ENCODE measurements at regions not wholly inside any gene's neighbourhood (a gene's known extent, or its start where the extent isn't known, plus 50 kb on each side); places are given as distances from the start of the nearest gene placed in this dataset.

DNA sequence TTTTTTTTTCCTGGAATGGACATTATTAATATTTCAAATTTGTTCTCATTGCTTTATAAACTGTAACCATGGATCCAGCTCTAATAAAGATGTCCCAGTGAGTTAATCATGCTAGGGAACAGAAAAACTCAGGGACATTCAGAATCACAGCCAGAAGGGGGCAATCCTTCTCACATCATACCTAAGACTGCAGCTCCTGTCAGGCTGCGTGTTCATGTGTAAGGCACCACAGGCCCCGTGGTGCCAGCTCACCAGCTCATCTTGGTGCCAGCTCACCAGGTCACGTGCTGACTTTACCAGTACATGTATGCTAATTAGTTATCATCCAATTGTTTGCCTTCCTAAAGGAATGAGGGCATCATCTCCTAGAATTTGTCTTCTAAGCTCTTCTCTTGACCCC, 84.7 kb upstream of the NEDD4L start:
- no peak overlapping the region for H3K4me2 ChIP-seq (ENCODE audit: insufficient read depth, low read length)
- TF ChIP-seq POLR2AphosphoS5 (IDR thresholded peaks at IDR 0.05; ENCODE audit: insufficient read depth, low read depth, low read length): no peak
- TF ChIP-seq, protein P1, sequence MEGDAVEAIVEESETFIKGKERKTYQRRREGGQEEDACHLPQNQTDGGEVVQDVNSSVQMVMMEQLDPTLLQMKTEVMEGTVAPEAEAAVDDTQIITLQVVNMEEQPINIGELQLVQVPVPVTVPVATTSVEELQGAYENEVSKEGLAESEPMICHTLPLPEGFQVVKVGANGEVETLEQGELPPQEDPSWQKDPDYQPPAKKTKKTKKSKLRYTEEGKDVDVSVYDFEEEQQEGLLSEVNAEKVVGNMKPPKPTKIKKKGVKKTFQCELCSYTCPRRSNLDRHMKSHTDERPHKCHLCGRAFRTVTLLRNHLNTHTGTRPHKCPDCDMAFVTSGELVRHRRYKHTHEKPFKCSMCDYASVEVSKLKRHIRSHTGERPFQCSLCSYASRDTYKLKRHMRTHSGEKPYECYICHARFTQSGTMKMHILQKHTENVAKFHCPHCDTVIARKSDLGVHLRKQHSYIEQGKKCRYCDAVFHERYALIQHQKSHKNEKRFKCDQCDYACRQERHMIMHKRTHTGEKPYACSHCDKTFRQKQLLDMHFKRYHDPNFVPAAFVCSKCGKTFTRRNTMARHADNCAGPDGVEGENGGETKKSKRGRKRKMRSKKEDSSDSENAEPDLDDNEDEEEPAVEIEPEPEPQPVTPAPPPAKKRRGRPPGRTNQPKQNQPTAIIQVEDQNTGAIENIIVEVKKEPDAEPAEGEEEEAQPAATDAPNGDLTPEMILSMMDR (IDR thresholded peaks at IDR 0.05; ENCODE audit: extremely low read depth in 1 of 2, insufficient read depth in 1 of 2, low read depth in 1 of 2, low read length in 2 of 2): peak; percentile 22 to 44
- TF ChIP-seq GATA2 (IDR thresholded peaks at IDR 0.05; ENCODE audit: insufficient read depth, insufficient read length, low read depth, low read length): no peak
- H2AFZ ChIP-seq (ENCODE audit: low read depth, low read length): no peak overlapping the region
- H3K9me3 ChIP-seq (replicated peaks; ENCODE audit: control insufficient read depth, insufficient read depth, low read length): no peaks in the 10 kb centered on the region
- H3K27me3 ChIP-seq (ENCODE audit: control insufficient read depth in 2 of 2, insufficient read depth in 2 of 2, low read length in 2 of 2): peaks cover 4 to 14% of the 10 kb centered on the region in 2 experiments
- intact Hi-C loops (cut with micrococcal nuclease): loop anchor here (1.0 to 10.0 kb wide), 3 partner anchors 163 to 534 kb away; no protein-coding TSS in a partner anchor
- no peak overlapping the region for H3K27ac ChIP-seq (ENCODE audit: insufficient read depth, low read depth, low read length)
- no peak overlapping the region for H3K4me3 ChIP-seq (replicated peaks in 1 of 3; ENCODE audit: insufficient read depth in 1 of 3, low read depth in 1 of 3, low read length in 3 of 3)
- H3K4me1 ChIP-seq (ENCODE audit: control insufficient read depth, extremely low read depth, insufficient read depth, low read length): peaks cover 3% of the 10 kb centered on the region
- no peaks in the 10 kb centered on the region for H3K9me1 ChIP-seq (replicated peaks; ENCODE audit: control insufficient read depth, extremely low read depth, insufficient read depth, low read length)
- dilution Hi-C loops (cut with MboI; ENCODE audit: extremely low pct_ligation_motif_present, low sequenced_read_pairs): no loop called here
- peak; percentile 59 for DNase-seq (ENCODE audit: low read depth, low spot score)
- H3K36me3 ChIP-seq (ENCODE audit: control insufficient read depth in 2 of 2, extremely low read depth in 1 of 2, insufficient read depth in 2 of 2, low read length in 2 of 2): no peaks in the 10 kb centered on the region
- no peak overlapping the region for H3K9ac ChIP-seq (replicated peaks; ENCODE audit: extremely low read depth, insufficient read depth, low read length)
- CTCF ChIA-PET: interaction anchor here (0.7 to 2.4 kb wide), 27 partner anchors 8 to 805 kb away, joined by 3 to 70 read pairs (median 4); partner anchors contain the start of gene NEDD4L
- H4K20me1 ChIP-seq (replicated peaks; ENCODE audit: control insufficient read depth, extremely low read depth, insufficient read depth, low read length): no peaks in the 10 kb centered on the region
- POLR2A ChIA-PET: interaction anchor here (0.6 kb wide), 1 partner anchor 291 kb away, joined by 5 read pairs; no protein-coding TSS in a partner anchor
- FAIRE-seq: peak; percentile 40
- no peaks in the 10 kb centered on the region for H3K79me2 ChIP-seq (ENCODE audit: control insufficient read depth, insufficient read depth, low read length)
- no TSS peak for BruUV-seq (replicated peaks)

DNA sequence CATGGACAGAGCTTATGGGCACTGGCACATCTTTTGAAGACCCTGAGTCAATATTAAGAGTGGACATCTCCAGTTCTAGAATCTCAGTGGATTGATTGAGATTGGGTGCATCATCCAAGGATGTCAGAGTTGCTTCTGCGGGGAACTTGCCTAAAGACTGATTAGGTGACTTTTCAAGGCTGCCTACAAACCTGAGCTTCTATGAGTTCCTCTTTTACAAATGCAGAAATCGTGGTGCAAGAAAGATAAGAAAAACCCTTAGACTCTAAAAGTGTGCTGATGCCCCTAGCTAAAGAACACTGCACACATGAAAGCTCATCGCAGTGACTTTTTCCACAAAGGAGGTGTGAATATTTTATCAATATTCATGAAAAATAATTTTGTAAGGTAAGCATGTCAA, 86.8 kb upstream of the NEDD4L start:
- H2AFZ ChIP-seq (ENCODE audit: low read depth, low read length): no peak overlapping the region
- H3K27ac ChIP-seq (ENCODE audit: insufficient read depth, low read depth, low read length): no peak overlapping the region
- H3K27me3 ChIP-seq (ENCODE audit: control insufficient read depth in 2 of 2, insufficient read depth in 2 of 2, low read length in 2 of 2): peaks cover 5 to 15% of the 10 kb centered on the region in 2 experiments
- CTCF ChIA-PET: no interaction called here
- no peaks in the 10 kb centered on the region for H3K9me1 ChIP-seq (replicated peaks; ENCODE audit: control insufficient read depth, extremely low read depth, insufficient read depth, low read length)
- POLR2A ChIA-PET: no interaction called here
- dilution Hi-C loops (cut with MboI; ENCODE audit: extremely low pct_ligation_motif_present, low sequenced_read_pairs) (no loop called here), intact Hi-C loops (cut with micrococcal nuclease) (loop anchor here (10.0 kb wide), 1 partner anchor 368 kb away; no protein-coding TSS in a partner anchor)
- no peaks in the 10 kb centered on the region for H3K36me3 ChIP-seq (ENCODE audit: control insufficient read depth in 2 of 2, extremely low read depth in 1 of 2, insufficient read depth in 2 of 2, low read length in 2 of 2)
- DNase-seq (ENCODE audit: low read depth, low spot score): no peak
- no peak overlapping the region for H3K9ac ChIP-seq (replicated peaks; ENCODE audit: extremely low read depth, insufficient read depth, low read length)
- H3K4me2 ChIP-seq (ENCODE audit: insufficient read depth, low read length): no peak overlapping the region
- H3K4me3 ChIP-seq (replicated peaks in 1 of 3; ENCODE audit: insufficient read depth in 1 of 3, low read depth in 1 of 3, low read length in 3 of 3): no peak overlapping the region
- no peaks in the 10 kb centered on the region for H3K4me1 ChIP-seq (ENCODE audit: control insufficient read depth, extremely low read depth, insufficient read depth, low read length)
- H3K9me3 ChIP-seq (replicated peaks; ENCODE audit: control insufficient read depth, insufficient read depth, low read length): no peaks in the 10 kb centered on the region
- no peak for FAIRE-seq
- TF ChIP-seq JUN (IDR thresholded peaks at IDR 0.05; ENCODE audit: borderline replicate concordance, insufficient read depth, insufficient read length, low read depth) (no peak), FOS (IDR thresholded peaks at IDR 0.05; ENCODE audit: borderline replicate concordance, insufficient read depth, low read length) (no peak), EZH2 (IDR thresholded peaks at IDR 0.05; ENCODE audit: borderline replicate concordance, low read depth, low read length, severe bottlenecking) (no peak), POLR2AphosphoS5 (IDR thresholded peaks at IDR 0.05; ENCODE audit: insufficient read depth, low read depth, low read length) (no peak), MAX (IDR thresholded peaks at IDR 0.05; ENCODE audit: insufficient read depth, insufficient read length) (no peak), POLR2A (IDR thresholded peaks at IDR 0.05; ENCODE audit: low read depth, low read length) (no peak), MYC (IDR thresholded peaks at IDR 0.05; ENCODE audit: low read depth, low read length) (no peak), GATA2 (IDR thresholded peaks at IDR 0.05; ENCODE audit: insufficient read depth, insufficient read length, low read depth, low read length) (no peak)
- TF ChIP-seq, protein P1 (IDR thresholded peaks at IDR 0.05; ENCODE audit: extremely low read depth in 1 of 2, insufficient read depth in 1 of 2, low read depth in 1 of 2, low read length in 2 of 2): no peak
- no peaks in the 10 kb centered on the region for H3K79me2 ChIP-seq (ENCODE audit: control insufficient read depth, insufficient read depth, low read length)
- no peaks in the 10 kb centered on the region for H4K20me1 ChIP-seq (replicated peaks; ENCODE audit: control insufficient read depth, extremely low read depth, insufficient read depth, low read length)
- BruUV-seq (replicated peaks): no TSS peak

Data from endothelial cell of umbilical vein (primary cell).